BE2C (cell line): ENCODE measurements at regions not wholly inside any gene's neighbourhood (a gene's known extent, or its start where the extent isn't known, plus 50 kb on each side); places are given as distances from the start of the nearest gene placed in this dataset.

Source experiments
- DNase-seq: peaks from one replicate; pipeline ENCODE4 v3.0.0-alpha.2; 2020
- H3K27me3 ChIP-seq: fragments of 250-450 bp; sonication (Bioruptor Pico); 2 replicates; pipeline ENCODE4 v1.5.1; 2020; ENCODE audit warnings: mild to moderate bottlenecking
- H3K36me3 ChIP-seq: fragments of 250-450 bp; sonication (Bioruptor Pico); 2 replicates; pipeline ENCODE4 v1.5.1; 2020; ENCODE audit warnings: mild to moderate bottlenecking
- H3K4me1 ChIP-seq: fragments of 250-450 bp; sonication (Bioruptor Pico); 2 replicates; pipeline ENCODE4 v1.5.1; 2020
- H3K4me3 ChIP-seq: 2 replicates; pipeline ENCODE4 v1.5.1; 2011; ENCODE audit warnings: low read depth, low read length
- H3K9me3 ChIP-seq: fragments of 250-450 bp; sonication (Bioruptor Pico); 2 replicates; pipeline ENCODE4 v1.5.1; 2020
- CTCF ChIP-seq: IDR thresholded peaks from 2 replicates; pipeline ENCODE4 v1.5.1; 2012; ENCODE audit warnings: mild to moderate bottlenecking, low read depth, low read length

- H3K27me3 ChIP-seq, result peaks cover 5% of the 10 kb centered on the region; the same call in 1 of the 2 replicates
- DNase-seq, result no peak
- no peaks in the 10 kb centered on the region for H3K36me3 ChIP-seq
- H3K9me3 ChIP-seq, result no peaks in the 10 kb centered on the region
- no peaks in the 10 kb centered on the region for H3K4me1 ChIP-seq
- TF ChIP-seq CTCF, result no peak
- no peak overlapping the region for H3K4me3 ChIP-seq
Observed at GRCh38 chr3:180827171-180827570, 85.3 kb upstream of the FXR1 start.

GRCh38 chr3:180828001-180828720, 84.3 kb upstream of the FXR1 start:
- Histone ChIP-seq H3K4me1 (no peaks in the 10 kb centered on the region), H3K27me3 (peaks cover 5% of the 10 kb centered on the region; the same call in 1 of the 2 replicates), H3K4me3 (no peak overlapping the region), H3K9me3 (no peaks in the 10 kb centered on the region), H3K36me3 (no peaks in the 10 kb centered on the region)
- peak; percentile 19 for DNase-seq
- TF ChIP-seq CTCF, result no peak

- H3K4me3 ChIP-seq, result no peak overlapping the region
Observed at GRCh38 chr3:180828723-180829408, 83.6 kb upstream of the FXR1 start.

GRCh38 chr3:180829409-180830405, 82.8 kb upstream of the FXR1 start:
- TF ChIP-seq CTCF, result no peak
- peak; percentile 7 for DNase-seq

More at GRCh38 chr3:180828723-180829408, 83.6 kb upstream of the FXR1 start:
- TF ChIP-seq CTCF, result no peak
- no peaks in the 10 kb centered on the region for H3K36me3 ChIP-seq
- DNase-seq, result peak; percentile 9
- H3K27me3 ChIP-seq, result peaks cover 5% of the 10 kb centered on the region; the same call in 1 of the 2 replicates
- no peaks in the 10 kb centered on the region for H3K9me3 ChIP-seq
- H3K4me1 ChIP-seq, result no peaks in the 10 kb centered on the region

GRCh38 chr3:180835501-180835900, 77.0 kb upstream of the FXR1 start:
- Histone ChIP-seq H3K27me3 (peaks cover 5% of the 10 kb centered on the region; the same call in 1 of the 2 replicates), H3K4me1 (no peaks in the 10 kb centered on the region), H3K9me3 (no peaks in the 10 kb centered on the region), H3K4me3 (no peak overlapping the region), H3K36me3 (no peaks in the 10 kb centered on the region)
- TF ChIP-seq CTCF, result no peak
- DNase-seq, result no peak

More at GRCh38 chr3:180829409-180830405, 82.8 kb upstream of the FXR1 start:
- H3K36me3 ChIP-seq, result no peaks in the 10 kb centered on the region
- H3K4me3 ChIP-seq, result no peak overlapping the region
- H3K27me3 ChIP-seq, result peaks cover 5% of the 10 kb centered on the region; the same call in 1 of the 2 replicates
- H3K9me3 ChIP-seq, result no peaks in the 10 kb centered on the region
- H3K4me1 ChIP-seq, result no peaks in the 10 kb centered on the region
